HEK293 (cell line): ENCODE measurements at regions not wholly inside any gene's neighbourhood (a gene's known extent, or its start where the extent isn't known, plus 50 kb on each side); places are given as distances from the start of the nearest gene placed in this dataset.

Experiments used
- CTCF ChIP-seq: fragments of 450-650 bp; formaldehyde crosslinking; IDR thresholded peaks from 2 replicates; pipeline ENCODE4 v1.5.1; 2016; ENCODE audit warnings: missing biosample characterization, missing genetic modification characterization
- ELK4 ChIP-seq: IDR thresholded peaks from 2 replicates; pipeline ENCODE4 v1.6.1; 2011; ENCODE audit warnings: mild to moderate bottlenecking, low read depth, low read length, borderline replicate concordance
- OSR2 ChIP-seq: fragments of 450-650 bp; formaldehyde crosslinking; IDR thresholded peaks from 2 replicates; pipeline ENCODE4 v1.5.1; 2016; ENCODE audit warnings: missing biosample characterization, missing genetic modification characterization
- PRDM4 ChIP-seq: fragments of 450-650 bp; formaldehyde crosslinking; IDR thresholded peaks from 2 replicates; pipeline ENCODE4 v1.5.1; 2017; ENCODE audit warnings: missing biosample characterization, missing genetic modification characterization
- SP3 ChIP-seq: fragments of 450-650 bp; formaldehyde crosslinking; IDR thresholded peaks from 2 replicates; pipeline ENCODE4 v1.5.1; 2016; ENCODE audit warnings: missing biosample characterization, missing genetic modification characterization
- ZFHX2 ChIP-seq: fragments of 450-650 bp; formaldehyde crosslinking; conservative IDR thresholded peaks from 2 replicates; pipeline ENCODE4 v1.5.1; 2016; ENCODE audit warnings: missing biosample characterization, missing genetic modification characterization
- ZNF157 ChIP-seq: fragments of 450-650 bp; formaldehyde crosslinking; IDR thresholded peaks from 2 replicates; pipeline ENCODE4 v1.5.1; 2016; ENCODE audit warnings: missing biosample characterization, missing genetic modification characterization
- ZNF2 ChIP-seq: fragments of 450-650 bp; formaldehyde crosslinking; IDR thresholded peaks from 2 replicates; pipeline ENCODE4 v1.5.1; 2016; ENCODE audit warnings: missing biosample characterization, missing genetic modification characterization
- ZNF26 ChIP-seq: fragments of 450-650 bp; formaldehyde crosslinking; IDR thresholded peaks from 2 replicates; pipeline ENCODE4 v1.5.1; 2016; ENCODE audit warnings: missing biosample characterization, missing genetic modification characterization
- ZNF302 ChIP-seq: fragments of 450-650 bp; formaldehyde crosslinking; IDR thresholded peaks from 2 replicates; pipeline ENCODE4 v1.5.1; 2016; ENCODE audit warnings: missing biosample characterization, missing genetic modification characterization, low read depth
- ZNF350 ChIP-seq: fragments of 450-650 bp; formaldehyde crosslinking; IDR thresholded peaks from 2 replicates; pipeline ENCODE4 v1.5.0; 2017; ENCODE audit warnings: missing biosample characterization, mild to moderate bottlenecking, missing genetic modification characterization
- ZNF362 ChIP-seq: fragments of 450-650 bp; formaldehyde crosslinking; IDR thresholded peaks from 2 replicates; pipeline ENCODE4 v1.5.1; 2016; ENCODE audit warnings: missing biosample characterization, missing genetic modification characterization
- ZNF391 ChIP-seq: fragments of 450-650 bp; formaldehyde crosslinking; IDR thresholded peaks from 2 replicates; pipeline ENCODE4 v1.5.1; 2016; ENCODE audit warnings: low read depth, missing biosample characterization, missing genetic modification characterization, borderline replicate concordance
- ZNF433 ChIP-seq: fragments of 450-650 bp; formaldehyde crosslinking; IDR thresholded peaks from 2 replicates; pipeline ENCODE4 v1.5.1; 2016; ENCODE audit warnings: missing biosample characterization, missing genetic modification characterization, low read depth
- ZNF518A ChIP-seq: fragments of 450-650 bp; formaldehyde crosslinking; conservative IDR thresholded peaks from 2 replicates; pipeline ENCODE4 v1.5.1; 2016; ENCODE audit warnings: low read depth, missing biosample characterization, missing genetic modification characterization
- ZNF561 ChIP-seq: fragments of 450-650 bp; IDR thresholded peaks from 2 replicates; pipeline ENCODE4 v1.5.1; 2018; ENCODE audit warnings: missing biosample characterization, missing genetic modification characterization, borderline replicate concordance
- ZNF658 ChIP-seq: fragments of 450-650 bp; formaldehyde crosslinking; IDR thresholded peaks from 2 replicates; pipeline ENCODE4; 2016; ENCODE audit warnings: missing biosample characterization, missing genetic modification characterization
- ZNF660 ChIP-seq: fragments of 450-650 bp; IDR thresholded peaks from 2 replicates; pipeline ENCODE4 v1.5.1; 2018; ENCODE audit warnings: missing biosample characterization, mild to moderate bottlenecking, missing genetic modification characterization
- ZNF692 ChIP-seq: fragments of 450-650 bp; formaldehyde crosslinking; IDR thresholded peaks from 2 replicates; pipeline ENCODE4 v1.5.1; 2016; ENCODE audit warnings: missing biosample characterization, missing genetic modification characterization
- ZNF777 ChIP-seq: fragments of 450-650 bp; formaldehyde crosslinking; IDR thresholded peaks from 2 replicates; pipeline ENCODE4 v1.5.1; 2017; ENCODE audit warnings: missing biosample characterization, missing genetic modification characterization, borderline replicate concordance
- ZSCAN30 ChIP-seq: fragments of 450-650 bp; IDR thresholded peaks from 2 replicates; pipeline ENCODE4 v1.5.1; 2018; ENCODE audit warnings: missing biosample characterization, mild to moderate bottlenecking, missing genetic modification characterization, moderate library complexity
- TF ChIP-seq, protein P1 (sequence below): fragments of 450-650 bp; formaldehyde crosslinking; IDR thresholded peaks from 2 replicates; pipeline ENCODE4 v1.5.0; 2017; ENCODE audit warnings: missing biosample characterization, missing genetic modification characterization, borderline replicate concordance

DNA sequence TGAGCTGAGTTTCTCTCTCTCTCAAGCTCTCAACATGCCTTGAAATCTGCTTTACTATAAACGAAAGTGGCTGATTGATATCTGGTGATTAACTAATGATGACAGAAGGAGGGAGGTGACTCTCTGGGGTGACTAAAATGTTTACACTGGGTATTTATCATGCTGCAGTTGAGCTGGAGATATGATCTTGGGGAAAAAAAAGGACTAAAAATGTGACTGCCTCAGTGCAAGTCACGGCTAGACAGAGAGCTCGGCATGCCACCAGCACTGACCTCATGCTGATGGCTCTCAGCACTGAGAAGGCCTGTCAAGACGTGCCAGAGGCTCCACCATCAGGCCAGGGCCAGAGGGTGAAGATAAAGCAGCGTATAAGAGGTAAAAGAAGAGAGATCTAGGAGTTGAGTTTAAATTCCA is 103.1 kb upstream of the SPACA1 start (continued):
- TF ChIP-seq ZNF362, result peak; percentile 98
- peak; percentile 80; the same call in 1 of the 2 replicates for TF ChIP-seq ZNF561 (tag by site-specific recombination)
- TF ChIP-seq ZSCAN30, result peak; percentile 86
- TF ChIP-seq, protein P1, sequence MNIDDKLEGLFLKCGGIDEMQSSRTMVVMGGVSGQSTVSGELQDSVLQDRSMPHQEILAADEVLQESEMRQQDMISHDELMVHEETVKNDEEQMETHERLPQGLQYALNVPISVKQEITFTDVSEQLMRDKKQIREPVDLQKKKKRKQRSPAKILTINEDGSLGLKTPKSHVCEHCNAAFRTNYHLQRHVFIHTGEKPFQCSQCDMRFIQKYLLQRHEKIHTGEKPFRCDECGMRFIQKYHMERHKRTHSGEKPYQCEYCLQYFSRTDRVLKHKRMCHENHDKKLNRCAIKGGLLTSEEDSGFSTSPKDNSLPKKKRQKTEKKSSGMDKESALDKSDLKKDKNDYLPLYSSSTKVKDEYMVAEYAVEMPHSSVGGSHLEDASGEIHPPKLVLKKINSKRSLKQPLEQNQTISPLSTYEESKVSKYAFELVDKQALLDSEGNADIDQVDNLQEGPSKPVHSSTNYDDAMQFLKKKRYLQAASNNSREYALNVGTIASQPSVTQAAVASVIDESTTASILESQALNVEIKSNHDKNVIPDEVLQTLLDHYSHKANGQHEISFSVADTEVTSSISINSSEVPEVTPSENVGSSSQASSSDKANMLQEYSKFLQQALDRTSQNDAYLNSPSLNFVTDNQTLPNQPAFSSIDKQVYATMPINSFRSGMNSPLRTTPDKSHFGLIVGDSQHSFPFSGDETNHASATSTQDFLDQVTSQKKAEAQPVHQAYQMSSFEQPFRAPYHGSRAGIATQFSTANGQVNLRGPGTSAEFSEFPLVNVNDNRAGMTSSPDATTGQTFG (tag by site-specific recombination), result no peak
- no peak for TF ChIP-seq ZFHX2 (tag by site-specific recombination)
- TF ChIP-seq ZNF157, result no peak
- no peak for TF ChIP-seq ZNF658 (tag by site-specific recombination)
- no peak for TF ChIP-seq ZNF302 (tag by site-specific recombination)
- peak; percentile 94 for TF ChIP-seq ZNF660
- no peak for TF ChIP-seq SP3 (tag by site-specific recombination)
- no peak for TF ChIP-seq ZNF350 (tag by site-specific recombination)
- TF ChIP-seq ZNF777 (tag by site-specific recombination), result no peak
- peak; percentile 74 for TF ChIP-seq PRDM4
- TF ChIP-seq ZNF391 (tag by site-specific recombination), result peak; percentile 87
- TF ChIP-seq ZNF433 (tag by site-specific recombination), result no peak
- peak; percentile 86 for TF ChIP-seq OSR2 (tag by site-specific recombination)
- TF ChIP-seq ZNF26, result no peak
- peak; percentile 50 for TF ChIP-seq ZNF518A
- TF ChIP-seq ZNF692 (tag by site-specific recombination), result peak; percentile 79
- no peak for TF ChIP-seq ELK4
- peak; percentile 65; the same call in 1 of the 2 replicates for TF ChIP-seq CTCF (tag by site-specific recombination)
- TF ChIP-seq ZNF2 (tag by site-specific recombination), result peak; percentile 89
